Chondrocyte (in vitro differentiated cells): ENCODE measurements at regions not wholly inside any gene's neighbourhood (a gene's known extent, or its start where the extent isn't known, plus 50 kb on each side); places are given as distances from the start of the nearest gene placed in this dataset.

Source experiments
- DNase-seq: peaks from one replicate; pipeline ENCODE4 v3.0.0; 2021; ENCODE audit warnings: mixed read lengths, low spot score
- H3K27ac Mint-ChIP-seq: one replicate; pipeline ENCODE4 v1.8.0; 2021; ENCODE audit warnings: mild to moderate bottlenecking, moderate library complexity, mixed read lengths; ENCODE audit not compliant: unreplicated experiment
- H3K27me3 Mint-ChIP-seq: 2 replicates; pipeline ENCODE4 v1.8.0; 2021; ENCODE audit warnings: low read depth, mixed read lengths
- H3K36me3 Mint-ChIP-seq: 2 replicates; pipeline ENCODE4 v1.8.0; 2021; ENCODE audit warnings: low read depth, mixed read lengths
- H3K4me1 Mint-ChIP-seq: 2 replicates; pipeline ENCODE4 v1.8.0; 2021; ENCODE audit warnings: low read depth, mild to moderate bottlenecking, mixed read lengths
- H3K4me3 Mint-ChIP-seq: one replicate; pipeline ENCODE4 v1.8.0; 2021; ENCODE audit warnings: mild to moderate bottlenecking, moderate library complexity, mixed read lengths; ENCODE audit not compliant: unreplicated experiment
- H3K9me3 Mint-ChIP-seq: 2 replicates; pipeline ENCODE4 v1.8.0; 2021; ENCODE audit warnings: low read depth, mixed read lengths
- CTCF ChIP-seq: fragments of 200-600 bp; sonication (generic); IDR thresholded peaks from 2 replicates; pipeline ENCODE4 v1.5.0; 2021; ENCODE audit warnings: antibody characterized with exemption, mild to moderate bottlenecking, moderate library complexity

- Mint-ChIP-seq H3K4me3 (no peak overlapping the region), H3K9me3 (no peaks in the 10 kb centered on the region), H3K4me1 (peaks cover 67% of the 10 kb centered on the region), H3K27me3 (no peaks in the 10 kb centered on the region), H3K27ac (no peak overlapping the region), H3K36me3 (peaks cover 6% of the 10 kb centered on the region)
- TF ChIP-seq CTCF: no peak
- DNase-seq: no peak
Observed at GRCh38 chr1:201598973-201599372, 60.0 kb downstream of the NAV1 start.

GRCh38 chr1:201599548-201599947 lies 60.6 kb downstream of the NAV1 start:
- Mint-ChIP-seq H3K27ac (no peak overlapping the region), H3K9me3 (no peaks in the 10 kb centered on the region), H3K4me3 (no peak overlapping the region), H3K27me3 (no peaks in the 10 kb centered on the region), H3K36me3 (peaks cover 6% of the 10 kb centered on the region), H3K4me1 (peaks cover 67% of the 10 kb centered on the region)
- no peak for TF ChIP-seq CTCF
- DNase-seq: no peak

GRCh38 chr1:201602413-201603265 lies 63.7 kb downstream of the NAV1 start:
- TF ChIP-seq CTCF: no peak
- Mint-ChIP-seq H3K36me3 (peaks cover 2% of the 10 kb centered on the region), H3K4me3 (peak overlapping the region; percentile 18), H3K4me1 (peaks cover 79% of the 10 kb centered on the region), H3K27ac (peak overlapping the region; percentile 98), H3K9me3 (no peaks in the 10 kb centered on the region), H3K27me3 (no peaks in the 10 kb centered on the region)
- DNase-seq: no peak

GRCh38 chr1:201603613-201604232 lies 64.8 kb downstream of the NAV1 start:
- Mint-ChIP-seq H3K27me3 (no peaks in the 10 kb centered on the region), H3K9me3 (no peaks in the 10 kb centered on the region), H3K27ac (peak overlapping the region; percentile 98)

More at GRCh38 chr1:201603613-201604232, 64.8 kb downstream of the NAV1 start:
- Mint-ChIP-seq H3K36me3 (no peaks in the 10 kb centered on the region), H3K4me1 (peaks cover 78% of the 10 kb centered on the region), H3K4me3 (no peak overlapping the region)
- no peak for TF ChIP-seq CTCF
- no peak for DNase-seq
